ENCODE measurements at regions not wholly inside any gene's neighbourhood (a gene's known extent, or its start where the extent isn't known, plus 50 kb on each side); places are given as distances from the start of the nearest gene placed in this dataset.

GRCh38 chr17:33974276-33974675 lies 280.8 kb upstream of the CCL2 start:
- DNase-seq (ENCODE audit: low read depth, low spot score): no peak

- no peak for DNase-seq (ENCODE audit: low read depth, low spot score)
These were observed 278.3 kb upstream of the CCL2 start for GRCh38 chr17:33976831-33977230.

GRCh38 chr17:33977729-33978514 lies 277.2 kb upstream of the CCL2 start:
- DNase-seq (ENCODE audit: low read depth, low spot score): no peak

GRCh38 chr17:33978889-33979288 lies 276.2 kb upstream of the CCL2 start:
- no peak for DNase-seq (ENCODE audit: low read depth, low spot score)

GRCh38 chr17:33980193-33980592 lies 274.9 kb upstream of the CCL2 start:
- DNase-seq (ENCODE audit: low read depth, low spot score): no peak

- no peak for DNase-seq (ENCODE audit: low read depth, low spot score)
These were observed 273.1 kb upstream of the CCL2 start for GRCh38 chr17:33981711-33982601.

GRCh38 chr17:33982909-33983308 lies 272.2 kb upstream of the CCL2 start:
- no peak for DNase-seq (ENCODE audit: low read depth, low spot score)

GRCh38 chr17:33983824-33984574 lies 271.1 kb upstream of the CCL2 start:
- no peak for DNase-seq (ENCODE audit: low read depth, low spot score)

- DNase-seq (ENCODE audit: low read depth, low spot score): no peak
These were observed 269.0 kb upstream of the CCL2 start for GRCh38 chr17:33986088-33986487.

- DNase-seq (ENCODE audit: low read depth, low spot score): no peak
These were observed 268.5 kb upstream of the CCL2 start for GRCh38 chr17:33986566-33986965.

- DNase-seq (ENCODE audit: low read depth, low spot score): no peak
These were observed 267.9 kb upstream of the CCL2 start for GRCh38 chr17:33987162-33987561.

GRCh38 chr17:33989361-33990148 lies 265.5 kb upstream of the CCL2 start:
- no peak for DNase-seq (ENCODE audit: low read depth, low spot score)

- no peak for DNase-seq (ENCODE audit: low read depth, low spot score)
These were observed 264.0 kb upstream of the CCL2 start for GRCh38 chr17:33990943-33991706.

GRCh38 chr17:33992113-33992512 lies 263.0 kb upstream of the CCL2 start:
- no peak for DNase-seq (ENCODE audit: low read depth, low spot score)

- no peak for DNase-seq (ENCODE audit: low read depth, low spot score)
These were observed 254.4 kb upstream of the CCL2 start for GRCh38 chr17:34000639-34001038.

GRCh38 chr17:34001246-34001645 lies 253.8 kb upstream of the CCL2 start:
- DNase-seq (ENCODE audit: low read depth, low spot score): no peak

- no peak for DNase-seq (ENCODE audit: low read depth, low spot score)
These were observed 249.0 kb upstream of the CCL2 start for GRCh38 chr17:34006126-34006525.

- DNase-seq (ENCODE audit: low read depth, low spot score): no peak
These were observed 247.0 kb upstream of the CCL2 start for GRCh38 chr17:34008125-34008524.

- DNase-seq (ENCODE audit: low read depth, low spot score): no peak
These were observed 245.2 kb upstream of the CCL2 start for GRCh38 chr17:34009912-34010311.

GRCh38 chr17:34010534-34010933 lies 244.6 kb upstream of the CCL2 start:
- no peak for DNase-seq (ENCODE audit: low read depth, low spot score)

- DNase-seq (ENCODE audit: low read depth, low spot score): no peak
These were observed 243.5 kb upstream of the CCL2 start for GRCh38 chr17:34011599-34011998.

Data from activated CD4-positive, CD25-positive, alpha-beta regulatory T cell treated with anti-CD3 and anti-CD28 coated beads, Interleukin-2, amount 50 U/mL, for 16 hours (primary cell).